ENCODE measurements at regions not wholly inside any gene's neighbourhood (a gene's known extent, or its start where the extent isn't known, plus 50 kb on each side); places are given as distances from the start of the nearest gene placed in this dataset.

GRCh38 chr18:29171892-29172755 is 995.2 kb upstream of the CDH2 start:
- DNase-seq (ENCODE audit: low read depth, low spot score): no peak
- ChIA-PET POLR2A (interaction anchor here (0.7 kb wide), 1 partner anchor 16 kb away, joined by 3 read pairs; no protein-coding TSS in a partner anchor), CTCF (interaction anchor here (1.0 kb wide), 1 partner anchor 9 kb away, joined by 3 read pairs; no protein-coding TSS in a partner anchor)
- no peaks in the 10 kb centered on the region for H3K27me3 ChIP-seq (ENCODE audit: control insufficient read depth, insufficient read depth, low read length)
- no peaks in the 10 kb centered on the region; the same call in 1 of the 2 replicates for H3K9me3 ChIP-seq (ENCODE audit: control insufficient read depth, insufficient read depth, low read length)
- no peak for TF ChIP-seq CTCF (IDR thresholded peaks at IDR 0.05; ENCODE audit: low read depth, low read length)
- no peak overlapping the region for H3K4me3 ChIP-seq (ENCODE audit: low read depth, low read length)
- no peak overlapping the region for H3K27ac ChIP-seq (ENCODE audit: low read depth, low read length)

GRCh38 chr18:29169599-29169998 is 992.7 kb upstream of the CDH2 start:
- Histone ChIP-seq H3K27ac (ENCODE audit: low read depth, low read length) (no peak overlapping the region), H3K4me3 (ENCODE audit: low read depth, low read length) (no peak overlapping the region), H3K9me3 (ENCODE audit: control insufficient read depth, insufficient read depth, low read length) (no peaks in the 10 kb centered on the region; the same call in 1 of the 2 replicates), H3K27me3 (ENCODE audit: control insufficient read depth, insufficient read depth, low read length) (no peaks in the 10 kb centered on the region)
- ChIA-PET POLR2A (no interaction called here), CTCF (no interaction called here)
- no peak for DNase-seq (ENCODE audit: low read depth, low spot score)
- no peak for TF ChIP-seq CTCF (IDR thresholded peaks at IDR 0.05; ENCODE audit: low read depth, low read length)

GRCh38 chr18:29164993-29165599 is 988.2 kb upstream of the CDH2 start:
- Histone ChIP-seq H3K27ac (ENCODE audit: low read depth, low read length) (peak overlapping the region; percentile 94), H3K4me3 (ENCODE audit: low read depth, low read length) (no peak overlapping the region), H3K9me3 (ENCODE audit: control insufficient read depth, insufficient read depth, low read length) (no peaks in the 10 kb centered on the region; the same call in 1 of the 2 replicates), H3K27me3 (ENCODE audit: control insufficient read depth, insufficient read depth, low read length) (no peaks in the 10 kb centered on the region)
- no peak for TF ChIP-seq CTCF (IDR thresholded peaks at IDR 0.05; ENCODE audit: low read depth, low read length)
- CTCF ChIA-PET: no interaction called here
- DNase-seq (ENCODE audit: low read depth, low spot score): peak; percentile 74
- POLR2A ChIA-PET: interaction anchor here (0.6 to 0.9 kb wide), 3 partner anchors 16 to 269 kb away, joined by 3 to 5 read pairs (median 3); no protein-coding TSS in a partner anchor

GRCh38 chr18:29164020-29164706 is 987.2 kb upstream of the CDH2 start:
- CTCF ChIA-PET: no interaction called here
- no peaks in the 10 kb centered on the region for H3K27me3 ChIP-seq (ENCODE audit: control insufficient read depth, insufficient read depth, low read length)
- peak overlapping the region; percentile 92 for H3K27ac ChIP-seq (ENCODE audit: low read depth, low read length)
- POLR2A ChIA-PET: no interaction called here
- no peaks in the 10 kb centered on the region; the same call in 1 of the 2 replicates for H3K9me3 ChIP-seq (ENCODE audit: control insufficient read depth, insufficient read depth, low read length)
- H3K4me3 ChIP-seq (ENCODE audit: low read depth, low read length): no peak overlapping the region
- DNase-seq (ENCODE audit: low read depth, low spot score): peak; percentile 77
- no peak for TF ChIP-seq CTCF (IDR thresholded peaks at IDR 0.05; ENCODE audit: low read depth, low read length)

Measured in AG04450 (cell line).